GM23248 (cell line): ENCODE measurements at regions not wholly inside any gene's neighbourhood (a gene's known extent, or its start where the extent isn't known, plus 50 kb on each side); places are given as distances from the start of the nearest gene placed in this dataset.

ENCODE experiments used
- DNase-seq: peaks from one replicate; pipeline ENCODE4 v3.0.0-alpha.2; 2015
- H2AFZ ChIP-seq: fragments of 200-600 bp; sonication (generic); 2 replicates; pipeline ENCODE4 v1.6.1; 2016; ENCODE audit warnings: antibody characterized with exemption
- H3F3A ChIP-seq: fragments of 200-600 bp; sonication (generic); 2 replicates; pipeline ENCODE4 v1.6.1; 2016; ENCODE audit warnings: mild to moderate bottlenecking, antibody characterized with exemption, mixed run types; ENCODE audit not compliant: insufficient read depth
- H3K27ac ChIP-seq: fragments of 200-600 bp; sonication (generic); 2 replicates; pipeline ENCODE4 v1.5.1; 2016; ENCODE audit warnings: mild to moderate bottlenecking
- H3K27me3 ChIP-seq: fragments of 200-600 bp; sonication (generic); replicated peaks from 2 replicates; pipeline ENCODE4 v1.6.1; 2016; ENCODE audit warnings: mild to moderate bottlenecking; ENCODE audit not compliant: insufficient read depth
- H3K36me3 ChIP-seq: fragments of 200-600 bp; sonication (generic); 2 replicates; pipeline ENCODE4 v1.6.1; 2016; ENCODE audit warnings: low read depth, mild to moderate bottlenecking
- H3K4me1 ChIP-seq: fragments of 200-600 bp; sonication (generic); 2 replicates; pipeline ENCODE4 v1.6.1; 2016; ENCODE audit warnings: mild to moderate bottlenecking; ENCODE audit not compliant: insufficient read depth
- H3K4me2 ChIP-seq: fragments of 200-600 bp; sonication (generic); one replicate; pipeline ENCODE4 v1.6.1; 2016; ENCODE audit warnings: mild to moderate bottlenecking; ENCODE audit not compliant: unreplicated experiment
- H3K4me3 ChIP-seq: fragments of 200-600 bp; sonication (generic); 2 replicates; pipeline ENCODE4 v1.5.1; 2016; ENCODE audit warnings: mild to moderate bottlenecking
- H3K79me2 ChIP-seq: fragments of 200-600 bp; sonication (generic); 2 replicates; pipeline ENCODE4 v1.6.1; 2016; ENCODE audit warnings: mild to moderate bottlenecking; ENCODE audit not compliant: insufficient read depth
- H3K9ac ChIP-seq: fragments of 200-600 bp; sonication (generic); 2 replicates; pipeline ENCODE4 v1.6.1; 2016; ENCODE audit warnings: mild to moderate bottlenecking
- H3K9me2 ChIP-seq: fragments of 200-600 bp; sonication (generic); 2 replicates; pipeline ENCODE4 v1.6.1; 2016; ENCODE audit warnings: mixed run types, mild to moderate bottlenecking, moderate library complexity; ENCODE audit not compliant: insufficient read depth
- H3K9me3 ChIP-seq: fragments of 200-600 bp; sonication (generic); one replicate; pipeline ENCODE4 v1.6.1; 2017; ENCODE audit warnings: low read depth
- H4K20me1 ChIP-seq: fragments of 200-600 bp; sonication (generic); 2 replicates; pipeline ENCODE4 v1.6.0; 2016; ENCODE audit not compliant: insufficient read depth
- EZH2 ChIP-seq: fragments of 200-600 bp; sonication (generic); IDR thresholded peaks from 2 replicates; pipeline ENCODE4 v1.6.1; 2018; ENCODE audit warnings: antibody characterized with exemption, mild to moderate bottlenecking; ENCODE audit not compliant: insufficient read depth, poor library complexity, severe bottlenecking
- EZH2phosphoT487 ChIP-seq: fragments of 200-600 bp; sonication (generic); IDR thresholded peaks from 2 replicates; pipeline ENCODE4 v1.6.1; 2018; ENCODE audit warnings: antibody characterized with exemption, moderate library complexity, mild to moderate bottlenecking, low read depth; ENCODE audit not compliant: insufficient read depth
- WGBS, 2 experiments: methylation state at CpG; one replicate each; pipeline ENCODE4 v1.1.6; 2015 to 2017; ENCODE audit warnings: low lambda C conversion rate in 2 of 2, low coverage in 1 of 2; ENCODE audit errors: missing lambda C conversion rate in 2 of 2; 5-methylcytosine and 5-hydroxymethylcytosine counted together
- in situ Hi-C: fragments of 300-500 bp; cut with MboI; formaldehyde crosslinking; loops from 2 replicates; pipeline ENCODE4 v1.15.0; 2020

DNA sequence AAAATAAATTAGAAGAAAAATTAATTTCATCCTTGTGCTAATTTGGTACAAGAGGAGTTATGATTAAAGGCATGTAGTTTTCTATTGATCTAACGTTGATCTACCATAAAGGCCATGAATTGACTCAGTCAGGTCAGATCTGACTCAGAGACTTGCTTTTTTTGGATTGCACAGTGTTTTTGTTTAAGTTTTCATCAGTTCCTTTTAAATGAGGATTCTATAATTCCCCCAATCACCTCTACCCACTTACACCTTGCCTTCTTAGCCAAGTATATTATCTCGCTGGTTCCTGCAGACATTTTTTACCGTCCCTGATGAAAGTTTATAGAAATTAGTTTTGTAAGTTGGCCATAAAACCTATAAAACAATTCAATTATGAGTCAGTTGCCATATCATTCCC is 132.4 kb upstream of the PALS2 start:
- H3K36me3 ChIP-seq: no peaks in the 10 kb centered on the region
- no peaks in the 10 kb centered on the region for H4K20me1 ChIP-seq
- H3K27me3 ChIP-seq: no peaks in the 10 kb centered on the region
- no peaks in the 10 kb centered on the region for H3F3A ChIP-seq
- no peak overlapping the region for H3K27ac ChIP-seq
- H3K4me2 ChIP-seq: no peak overlapping the region
- no peak overlapping the region for H2AFZ ChIP-seq
- H3K4me3 ChIP-seq: no peak overlapping the region
- no peaks in the 10 kb centered on the region for H3K4me1 ChIP-seq
- no peak overlapping the region for H3K9ac ChIP-seq
- 32% methylated on average over 3 of the region's 3 CpGs for WGBS, 2 experiments
- H3K79me2 ChIP-seq: no peaks in the 10 kb centered on the region
- no peaks in the 10 kb centered on the region for H3K9me2 ChIP-seq
- no peaks in the 10 kb centered on the region for H3K9me3 ChIP-seq
- in situ Hi-C loops: no loop called here
- TF ChIP-seq EZH2phosphoT487 (no peak), EZH2 (no peak)
- DNase-seq: no peak

DNA sequence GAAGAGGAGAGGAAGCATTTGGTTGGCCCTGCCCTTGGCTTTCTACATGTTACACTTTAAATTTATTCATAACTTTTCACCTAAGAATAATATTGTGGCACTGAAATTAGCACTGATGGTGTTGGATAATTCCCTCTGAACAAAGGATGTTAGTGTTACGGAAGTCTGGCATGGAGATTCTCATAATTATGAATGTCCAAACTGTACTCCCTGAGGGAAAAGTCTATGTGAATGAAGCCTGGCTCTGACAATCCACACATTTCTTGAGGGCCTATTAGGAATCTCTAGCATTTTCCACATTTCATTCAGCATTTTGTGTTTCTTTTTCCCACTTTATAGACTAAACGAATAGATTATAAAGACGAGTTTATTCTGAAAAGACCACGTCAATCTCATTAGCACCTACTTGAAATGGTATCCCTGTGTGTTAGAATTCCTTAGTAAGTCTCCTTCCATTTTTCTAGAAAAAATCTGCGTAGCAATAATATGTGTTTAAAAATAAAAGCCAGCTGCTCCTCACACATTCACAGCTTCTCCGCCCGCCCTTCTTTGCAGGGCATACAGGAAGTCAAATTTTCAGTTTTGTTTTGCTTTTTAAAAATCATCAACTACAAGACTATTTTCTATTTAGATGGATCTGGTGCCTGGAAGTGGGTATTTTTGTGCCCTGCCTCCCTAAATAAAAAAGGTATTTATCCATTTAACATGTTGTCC is 131.8 kb upstream of the PALS2 start:
- no peaks in the 10 kb centered on the region for H3K79me2 ChIP-seq
- no peak for DNase-seq
- WGBS, 2 experiments: 47 to 53% methylated on average over 7 of the region's 7 CpGs
- H2AFZ ChIP-seq: no peak overlapping the region
- no peak overlapping the region for H3K27ac ChIP-seq
- no peak for TF ChIP-seq EZH2
- no peak for TF ChIP-seq EZH2phosphoT487
- in situ Hi-C loops: no loop called here
- no peaks in the 10 kb centered on the region for H4K20me1 ChIP-seq
- H3F3A ChIP-seq: no peaks in the 10 kb centered on the region
- H3K36me3 ChIP-seq: no peaks in the 10 kb centered on the region
- no peaks in the 10 kb centered on the region for H3K9me2 ChIP-seq
- no peaks in the 10 kb centered on the region for H3K4me1 ChIP-seq
- H3K27me3 ChIP-seq: no peaks in the 10 kb centered on the region
- H3K9ac ChIP-seq: no peak overlapping the region
- no peak overlapping the region for H3K4me2 ChIP-seq
- no peaks in the 10 kb centered on the region for H3K9me3 ChIP-seq
- no peak overlapping the region for H3K4me3 ChIP-seq

DNA sequence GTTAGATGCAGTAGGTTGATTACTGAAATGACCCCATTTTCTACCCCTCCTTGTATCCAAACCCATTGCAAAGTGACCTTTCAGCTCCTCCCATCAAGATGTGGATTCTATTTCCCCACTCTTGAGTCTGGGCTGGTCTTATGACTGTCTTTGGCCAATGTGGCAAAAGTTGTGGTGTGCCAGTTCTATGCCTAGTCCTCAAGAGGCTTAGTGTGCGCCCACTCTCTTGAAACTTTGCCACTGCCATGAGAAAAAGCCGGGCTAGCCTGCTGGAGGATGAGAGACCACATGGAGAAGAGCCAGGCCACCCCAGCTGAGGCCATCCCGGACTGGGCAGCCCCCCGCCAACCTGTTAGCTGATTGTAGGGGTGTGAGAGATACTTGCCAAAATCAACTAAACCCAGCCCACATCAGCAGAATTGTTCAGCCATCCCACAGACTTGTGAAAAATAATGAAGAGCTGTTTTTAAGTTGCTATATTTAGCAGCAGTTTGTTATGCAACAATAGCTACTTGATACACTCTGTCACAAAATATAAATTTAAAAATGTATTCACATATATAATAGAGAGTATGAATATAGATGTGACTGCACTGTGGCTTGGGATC is 131.0 kb upstream of the PALS2 start:
- no peak for TF ChIP-seq EZH2
- no peak for TF ChIP-seq EZH2phosphoT487
- Histone ChIP-seq H3K4me1 (no peaks in the 10 kb centered on the region), H3F3A (no peaks in the 10 kb centered on the region), H3K9me2 (no peaks in the 10 kb centered on the region), H3K9me3 (no peaks in the 10 kb centered on the region), H3K79me2 (no peaks in the 10 kb centered on the region), H3K4me2 (no peak overlapping the region), H3K4me3 (no peak overlapping the region), H3K27ac (no peak overlapping the region), H3K36me3 (no peaks in the 10 kb centered on the region), H3K27me3 (no peaks in the 10 kb centered on the region), H4K20me1 (no peaks in the 10 kb centered on the region), H2AFZ (no peak overlapping the region), H3K9ac (no peak overlapping the region)
- in situ Hi-C loops: no loop called here
- no peak for DNase-seq
- 38 to 50% methylated on average over 4 of the region's 4 CpGs for WGBS, 2 experiments

DNA sequence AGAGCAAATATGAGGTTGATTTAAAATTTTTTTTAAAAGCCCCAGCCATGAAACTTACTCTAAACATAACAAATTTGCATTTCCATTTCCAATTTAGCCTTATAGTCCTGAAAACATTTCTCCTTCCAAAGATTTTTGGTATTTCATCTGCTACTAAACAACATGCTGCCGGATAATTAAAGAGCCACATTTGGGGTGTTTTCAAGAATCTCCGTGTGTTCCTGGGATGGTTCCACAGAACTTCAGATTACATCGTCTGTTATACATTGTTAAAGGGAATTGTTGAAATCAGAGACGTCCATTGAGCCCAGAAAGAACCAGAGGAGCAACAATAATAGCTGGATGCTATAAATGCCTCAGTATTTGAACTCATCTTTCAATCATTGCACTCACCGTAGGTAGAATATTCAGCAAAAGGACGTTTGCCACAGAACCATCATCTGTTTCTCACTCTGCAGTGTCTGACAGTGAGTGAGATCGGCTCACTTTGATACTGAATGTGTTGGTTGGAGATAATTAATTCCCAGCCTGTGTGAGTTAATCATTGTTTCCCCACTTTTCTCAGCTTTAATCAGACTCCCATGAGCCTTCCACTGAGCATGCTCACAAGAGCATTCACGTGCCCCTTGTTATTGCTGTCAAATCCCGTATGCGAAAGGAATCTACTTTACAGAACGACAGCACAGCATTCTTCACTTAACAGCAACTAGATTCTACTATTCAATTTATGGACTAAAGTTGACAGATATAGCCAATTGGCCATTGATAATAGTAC is 128.4 kb upstream of the PALS2 start:
- no peak overlapping the region for H3K27ac ChIP-seq
- no peak for DNase-seq
- H3K9ac ChIP-seq: no peak overlapping the region
- WGBS, 2 experiments: 12 to 13% methylated on average over 11 of the region's 11 CpGs
- no peaks in the 10 kb centered on the region for H3K27me3 ChIP-seq
- no peaks in the 10 kb centered on the region for H3K36me3 ChIP-seq
- no peaks in the 10 kb centered on the region for H3K4me1 ChIP-seq
- H3K4me2 ChIP-seq: no peak overlapping the region
- in situ Hi-C loops: no loop called here
- H3F3A ChIP-seq: no peaks in the 10 kb centered on the region
- H4K20me1 ChIP-seq: no peaks in the 10 kb centered on the region
- no peak overlapping the region for H3K4me3 ChIP-seq
- no peak for TF ChIP-seq EZH2phosphoT487
- TF ChIP-seq EZH2: no peak
- H2AFZ ChIP-seq: peak overlapping the region; percentile 26; the same call in 1 of the 2 replicates
- no peaks in the 10 kb centered on the region for H3K9me2 ChIP-seq
- H3K9me3 ChIP-seq: no peaks in the 10 kb centered on the region
- no peaks in the 10 kb centered on the region for H3K79me2 ChIP-seq
